Neural progenitor cell (in vitro differentiated cells): ENCODE measurements at regions not wholly inside any gene's neighbourhood (a gene's known extent, or its start where the extent isn't known, plus 50 kb on each side); places are given as distances from the start of the nearest gene placed in this dataset.

Experiments
- DNase-seq: peaks from one replicate; pipeline ENCODE4 v3.0.0-alpha.2; 2016; ENCODE audit warnings: low spot score
- H2AFZ ChIP-seq: fragments of 200-600 bp; sonication (generic); replicated peaks from 2 replicates; pipeline ENCODE4 v1.6.1; 2016; ENCODE audit warnings: antibody characterized with exemption
- H3F3A ChIP-seq: fragments of 200-600 bp; sonication (generic); 2 replicates; pipeline ENCODE4 v1.6.1; 2016; ENCODE audit warnings: antibody characterized with exemption, low read depth
- H3K27ac ChIP-seq: fragments of 200-600 bp; sonication (generic); 2 replicates; pipeline ENCODE4 v1.5.1; 2016; ENCODE audit warnings: mild to moderate bottlenecking
- H3K27me3 ChIP-seq: fragments of 200-600 bp; sonication (generic); 2 replicates; pipeline ENCODE4 v1.6.1; 2016; ENCODE audit warnings: mild to moderate bottlenecking, moderate library complexity
- H3K36me3 ChIP-seq: fragments of 200-600 bp; sonication (generic); 2 replicates; pipeline ENCODE4 v1.5.1; 2016
- H3K4me1 ChIP-seq: fragments of 200-600 bp; sonication (generic); 2 replicates; pipeline ENCODE4 v1.6.1; 2016; ENCODE audit warnings: mixed run types
- H3K4me2 ChIP-seq: fragments of 200-600 bp; sonication (generic); 2 replicates; pipeline ENCODE4 v1.6.1; 2016
- H3K4me3 ChIP-seq: fragments of 200-600 bp; sonication (generic); 2 replicates; pipeline ENCODE4 v1.5.1; 2016
- H3K79me2 ChIP-seq: fragments of 200-600 bp; sonication (generic); 2 replicates; pipeline ENCODE4 v1.6.1; 2016; ENCODE audit warnings: low read depth
- H3K9ac ChIP-seq: fragments of 200-600 bp; sonication (generic); 2 replicates; pipeline ENCODE4 v1.6.1; 2016
- H3K9me3 ChIP-seq: fragments of 200-600 bp; sonication (generic); 2 replicates; pipeline ENCODE4 v1.5.1; 2016; ENCODE audit warnings: low read depth
- H4K20me1 ChIP-seq: fragments of 200-600 bp; sonication (generic); 2 replicates; pipeline ENCODE4 v1.6.1; 2016; ENCODE audit warnings: low read depth
- H3K27ac Mint-ChIP-seq: 3 replicates; pipeline ENCODE4 v1.8.0; 2021; ENCODE audit warnings: mixed read lengths
- H3K27me3 Mint-ChIP-seq: 2 replicates; pipeline ENCODE4 v1.8.0; 2022; ENCODE audit warnings: low read depth, mild to moderate bottlenecking, inconsistent platforms, moderate library complexity, mixed read lengths; ENCODE audit not compliant: insufficient read depth
- H3K36me3 Mint-ChIP-seq: 3 replicates; pipeline ENCODE4 v1.8.0; 2021; ENCODE audit warnings: mixed read lengths
- H3K4me1 Mint-ChIP-seq: 3 replicates; pipeline ENCODE4 v1.8.0; 2021; ENCODE audit warnings: mixed read lengths
- H3K4me3 Mint-ChIP-seq: 3 replicates; pipeline ENCODE4 v1.8.0; 2021; ENCODE audit warnings: mild to moderate bottlenecking, moderate library complexity, mixed read lengths
- H3K9me3 Mint-ChIP-seq: 3 replicates; pipeline ENCODE4 v1.8.0; 2020; ENCODE audit warnings: mixed read lengths
- CTCF ChIP-seq: fragments of 200-600 bp; sonication (generic); IDR thresholded peaks from 2 replicates; pipeline ENCODE4 v1.5.1; 2017; ENCODE audit warnings: antibody characterized with exemption, mild to moderate bottlenecking
- EZH2 ChIP-seq: fragments of 200-600 bp; sonication (generic); IDR thresholded peaks from 2 replicates; pipeline ENCODE4 v1.6.1; 2017; ENCODE audit warnings: antibody characterized with exemption, mild to moderate bottlenecking, moderate library complexity
- EZH2phosphoT487 ChIP-seq: fragments of 200-600 bp; sonication (generic); IDR thresholded peaks from 2 replicates; pipeline ENCODE4 v1.6.1; 2017; ENCODE audit warnings: antibody characterized with exemption

DNA sequence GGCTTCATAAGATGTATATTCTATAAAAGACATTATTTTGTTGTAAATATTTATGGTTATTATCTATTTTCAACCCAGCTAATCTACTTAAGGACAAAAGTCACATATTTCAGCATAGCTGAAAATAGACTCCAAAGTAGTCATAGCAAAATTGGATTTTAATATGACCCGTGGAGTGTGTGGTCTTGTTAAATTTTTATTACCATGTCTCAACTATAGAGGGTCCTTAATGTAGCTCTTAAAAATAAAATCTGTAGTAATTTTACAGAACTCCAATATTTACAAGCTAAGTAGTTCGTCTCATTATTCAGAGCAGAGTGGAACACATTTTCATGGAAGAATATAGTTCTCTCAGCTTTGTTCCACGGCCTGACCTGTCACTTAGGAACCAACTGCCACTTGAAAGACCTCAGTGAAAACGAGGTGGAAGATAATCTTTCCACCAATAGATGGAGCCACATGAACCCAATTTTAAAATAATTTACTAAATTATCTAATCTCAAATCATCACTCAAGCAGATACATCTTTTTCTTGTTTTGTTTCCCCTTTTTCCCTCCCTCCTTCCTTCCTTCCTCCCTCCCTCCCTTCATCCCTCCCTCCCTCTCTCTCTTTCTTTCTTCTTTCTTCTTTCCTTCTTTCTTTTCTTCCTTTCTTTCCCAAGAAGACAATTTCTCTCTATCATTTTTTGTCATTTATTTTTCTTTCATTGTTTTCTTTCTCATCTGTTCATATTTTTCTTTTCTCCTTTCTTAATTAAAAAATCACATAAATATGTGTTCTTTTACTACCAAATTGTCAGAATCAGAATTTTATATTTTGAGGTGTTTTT is 97.2 kb downstream of the CLDN1 start:
- Mint-ChIP-seq H3K4me3 (no peak overlapping the region), H3K27me3 (peaks cover 3% of the 10 kb centered on the region), H3K27ac (no peak overlapping the region), H3K4me1 (peaks cover 4% of the 10 kb centered on the region), H3K9me3 (peaks cover 3% of the 10 kb centered on the region), H3K36me3 (no peaks in the 10 kb centered on the region)
- Histone ChIP-seq H3K27ac (no peak overlapping the region), H3K36me3 (no peaks in the 10 kb centered on the region), H4K20me1 (no peaks in the 10 kb centered on the region), H3F3A (no peaks in the 10 kb centered on the region), H2AFZ (no peak overlapping the region), H3K4me3 (no peak overlapping the region), H3K9me3 (no peaks in the 10 kb centered on the region), H3K79me2 (no peaks in the 10 kb centered on the region), H3K9ac (no peak overlapping the region), H3K4me1 (no peaks in the 10 kb centered on the region), H3K4me2 (no peak overlapping the region), H3K27me3 (no peaks in the 10 kb centered on the region)
- TF ChIP-seq EZH2phosphoT487 (no peak), CTCF (peak; percentile 58)
- DNase-seq = peak; percentile 30

- Mint-ChIP-seq H3K4me3 (no peak overlapping the region), H3K4me1 (peaks cover 4% of the 10 kb centered on the region), H3K27ac (no peak overlapping the region), H3K9me3 (peaks cover 6% of the 10 kb centered on the region), H3K27me3 (peaks cover 3% of the 10 kb centered on the region), H3K36me3 (no peaks in the 10 kb centered on the region)
- Histone ChIP-seq H3K4me1 (no peaks in the 10 kb centered on the region), H3K9me3 (no peaks in the 10 kb centered on the region), H3K9ac (no peak overlapping the region), H3K79me2 (no peaks in the 10 kb centered on the region), H3K27ac (no peak overlapping the region), H3F3A (no peaks in the 10 kb centered on the region), H3K27me3 (no peaks in the 10 kb centered on the region), H2AFZ (no peak overlapping the region), H4K20me1 (no peaks in the 10 kb centered on the region), H3K4me3 (no peak overlapping the region), H3K36me3 (no peaks in the 10 kb centered on the region), H3K4me2 (no peak overlapping the region)
- TF ChIP-seq EZH2phosphoT487 = no peak
- no peak for TF ChIP-seq EZH2
- no peak for DNase-seq
These were observed 97.8 kb downstream of the CLDN1 start for GRCh38 chr3:190224456-190224855.

DNA sequence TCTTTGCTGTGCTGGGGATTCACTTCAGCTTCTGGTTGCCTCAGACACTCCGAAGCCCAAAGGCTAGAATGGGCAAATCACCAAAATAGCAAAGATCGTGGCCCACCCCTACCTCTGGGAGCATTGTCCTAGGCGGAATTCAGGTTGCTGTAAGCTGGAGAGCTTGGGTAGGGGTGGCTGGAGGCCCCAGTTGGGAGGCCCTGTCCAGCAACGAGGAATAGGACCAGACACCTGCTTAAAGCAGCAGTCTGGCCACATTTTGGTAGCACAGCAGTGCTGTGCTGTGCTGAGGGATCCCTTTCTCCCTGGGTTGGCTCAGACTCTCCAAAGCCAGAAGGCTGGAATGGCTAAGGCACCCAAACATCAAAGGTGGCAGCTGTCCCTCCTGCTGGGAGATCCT is 99.3 kb downstream of the CLDN1 start:
- Histone ChIP-seq H3K4me1 (no peaks in the 10 kb centered on the region), H3K79me2 (no peaks in the 10 kb centered on the region), H2AFZ (no peak overlapping the region), H3K27me3 (no peaks in the 10 kb centered on the region), H3K27ac (no peak overlapping the region), H4K20me1 (no peaks in the 10 kb centered on the region), H3K36me3 (no peaks in the 10 kb centered on the region), H3F3A (no peaks in the 10 kb centered on the region), H3K9me3 (no peaks in the 10 kb centered on the region), H3K4me3 (no peak overlapping the region), H3K9ac (no peak overlapping the region), H3K4me2 (no peak overlapping the region)
- no peaks in the 10 kb centered on the region for H3K36me3 Mint-ChIP-seq
- peaks cover 9% of the 10 kb centered on the region for H3K9me3 Mint-ChIP-seq
- H3K27me3 Mint-ChIP-seq = peaks cover 3% of the 10 kb centered on the region
- peaks cover 4% of the 10 kb centered on the region for H3K4me1 Mint-ChIP-seq
- H3K4me3 Mint-ChIP-seq = no peak overlapping the region
- DNase-seq = no peak
- no peak for TF ChIP-seq EZH2
- H3K27ac Mint-ChIP-seq = no peak overlapping the region

GRCh38 chr3:190222360-190222759 is 99.9 kb downstream of the CLDN1 start:
- Mint-ChIP-seq H3K27me3 (peaks cover 3% of the 10 kb centered on the region), H3K4me3 (no peak overlapping the region), H3K36me3 (no peaks in the 10 kb centered on the region), H3K9me3 (peaks cover 9% of the 10 kb centered on the region), H3K4me1 (peaks cover 4% of the 10 kb centered on the region), H3K27ac (no peak overlapping the region)
- Histone ChIP-seq H3K9me3 (no peaks in the 10 kb centered on the region), H3K9ac (no peak overlapping the region), H3K4me1 (no peaks in the 10 kb centered on the region), H3K27me3 (no peaks in the 10 kb centered on the region), H3K4me2 (no peak overlapping the region), H3K4me3 (no peak overlapping the region), H3F3A (no peaks in the 10 kb centered on the region), H4K20me1 (no peaks in the 10 kb centered on the region), H3K27ac (no peak overlapping the region), H3K79me2 (no peaks in the 10 kb centered on the region), H2AFZ (no peak overlapping the region), H3K36me3 (no peaks in the 10 kb centered on the region)
- DNase-seq = no peak
- TF ChIP-seq EZH2phosphoT487 (no peak), CTCF (no peak), EZH2 (no peak)
